ENCODE measurements at regions not wholly inside any gene's neighbourhood (a gene's known extent, or its start where the extent isn't known, plus 50 kb on each side); places are given as distances from the start of the nearest gene placed in this dataset.

DNA sequence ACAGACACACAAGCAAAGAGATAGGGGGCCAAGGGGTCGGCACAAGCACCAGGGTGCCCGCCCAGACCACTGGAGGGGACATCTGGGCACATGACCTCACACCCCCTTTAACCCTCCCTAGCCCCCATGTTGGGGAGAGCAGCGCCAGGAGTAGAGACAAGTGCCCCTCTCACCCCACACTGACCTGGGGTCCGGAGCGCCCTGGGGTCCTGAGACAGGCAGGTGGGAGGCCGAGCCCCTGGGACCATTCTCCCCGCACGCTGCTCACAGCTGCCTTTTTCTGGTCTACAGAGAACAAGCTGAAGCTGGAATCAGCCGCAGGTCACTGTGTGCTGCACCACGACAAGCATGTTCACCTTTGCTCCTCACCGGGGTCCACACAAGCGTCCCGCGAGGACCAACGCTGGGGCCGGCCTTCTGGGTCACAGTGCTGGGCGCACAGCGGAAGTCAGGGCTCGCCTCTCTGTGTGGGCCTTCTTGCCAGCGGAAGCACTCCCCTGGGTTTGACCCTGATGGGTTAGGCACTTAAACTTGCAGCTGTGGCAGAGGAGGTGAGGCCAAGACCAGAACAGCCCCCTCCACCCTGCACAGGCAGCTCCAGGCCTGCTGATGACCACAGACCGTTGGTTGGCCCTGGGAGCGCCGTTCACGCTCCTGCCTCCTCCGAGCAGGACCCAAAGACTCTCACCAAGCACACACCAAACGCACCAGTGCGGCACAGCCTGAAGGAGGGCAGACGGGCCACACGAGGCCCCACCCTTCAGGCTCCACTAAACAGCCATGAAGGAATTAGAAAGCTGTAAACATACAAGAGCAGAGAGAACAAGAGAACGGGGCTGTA is 275.3 kb downstream of the EIPR1 start:
- no peak for DNase-seq (ENCODE audit: extremely low spot score, unreplicated experiment)
- Mint-ChIP-seq H3K4me3 (no peak overlapping the region), H3K27ac (no peak overlapping the region), H3K4me1 (ENCODE audit: unreplicated experiment) (peaks cover 39% of the 10 kb centered on the region), H3K27me3 (peaks cover 11% of the 10 kb centered on the region), H3K9me3 (peaks cover 7% of the 10 kb centered on the region), H3K36me3 (no peaks in the 10 kb centered on the region)
- TF ChIP-seq, protein P1, sequence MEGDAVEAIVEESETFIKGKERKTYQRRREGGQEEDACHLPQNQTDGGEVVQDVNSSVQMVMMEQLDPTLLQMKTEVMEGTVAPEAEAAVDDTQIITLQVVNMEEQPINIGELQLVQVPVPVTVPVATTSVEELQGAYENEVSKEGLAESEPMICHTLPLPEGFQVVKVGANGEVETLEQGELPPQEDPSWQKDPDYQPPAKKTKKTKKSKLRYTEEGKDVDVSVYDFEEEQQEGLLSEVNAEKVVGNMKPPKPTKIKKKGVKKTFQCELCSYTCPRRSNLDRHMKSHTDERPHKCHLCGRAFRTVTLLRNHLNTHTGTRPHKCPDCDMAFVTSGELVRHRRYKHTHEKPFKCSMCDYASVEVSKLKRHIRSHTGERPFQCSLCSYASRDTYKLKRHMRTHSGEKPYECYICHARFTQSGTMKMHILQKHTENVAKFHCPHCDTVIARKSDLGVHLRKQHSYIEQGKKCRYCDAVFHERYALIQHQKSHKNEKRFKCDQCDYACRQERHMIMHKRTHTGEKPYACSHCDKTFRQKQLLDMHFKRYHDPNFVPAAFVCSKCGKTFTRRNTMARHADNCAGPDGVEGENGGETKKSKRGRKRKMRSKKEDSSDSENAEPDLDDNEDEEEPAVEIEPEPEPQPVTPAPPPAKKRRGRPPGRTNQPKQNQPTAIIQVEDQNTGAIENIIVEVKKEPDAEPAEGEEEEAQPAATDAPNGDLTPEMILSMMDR (conservative IDR thresholded peaks at IDR 0.05): no peak

DNA sequence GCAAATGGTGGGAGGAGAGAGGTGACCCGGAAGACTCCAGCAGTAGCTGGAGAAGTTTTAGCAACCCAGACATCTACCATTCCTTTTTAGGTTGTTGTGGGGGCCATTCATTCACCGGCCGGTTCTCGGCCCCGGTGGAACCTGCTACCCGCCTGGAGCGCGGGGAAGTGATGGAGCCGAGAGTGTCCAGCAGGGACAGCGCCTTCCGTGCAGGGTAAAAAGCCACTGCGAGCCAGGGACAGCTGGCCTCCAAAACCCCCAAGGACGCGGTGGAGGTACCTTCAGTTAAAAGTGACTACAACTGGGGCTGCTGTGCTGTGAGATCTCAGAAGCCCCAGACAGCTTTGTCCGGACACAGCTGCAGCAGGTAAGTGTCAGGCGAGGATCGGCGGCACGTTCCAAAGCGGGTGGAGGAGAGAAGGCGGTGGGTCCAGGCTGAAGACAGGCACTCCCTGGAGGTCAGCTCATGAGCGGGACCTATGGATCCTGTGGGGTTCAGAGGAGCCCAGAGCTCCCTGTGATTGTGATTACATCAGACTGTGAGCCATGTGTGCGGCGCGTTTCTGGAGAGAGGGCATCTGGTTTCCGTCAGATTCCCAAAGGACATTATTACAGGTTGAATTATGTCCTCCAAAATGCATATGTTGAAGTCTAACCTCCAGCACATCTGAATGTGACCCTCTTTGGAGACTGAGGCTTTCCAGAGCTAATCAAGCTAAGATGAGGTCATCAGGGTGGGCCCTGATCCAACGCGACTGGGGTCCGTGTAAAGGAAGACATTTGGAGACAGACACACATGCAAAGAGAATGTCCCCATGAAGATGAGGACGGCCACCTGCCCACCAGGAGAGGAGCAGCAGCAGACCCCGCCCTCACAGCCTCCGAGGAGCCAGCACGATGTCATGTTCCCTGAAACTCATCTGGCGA is 276.3 kb downstream of the EIPR1 start:
- H3K9me3 Mint-ChIP-seq: peaks cover 7% of the 10 kb centered on the region
- peaks cover 11% of the 10 kb centered on the region for H3K27me3 Mint-ChIP-seq
- TF ChIP-seq, protein P1 (conservative IDR thresholded peaks at IDR 0.05): no peak
- no peaks in the 10 kb centered on the region for H3K36me3 Mint-ChIP-seq
- H3K4me3 Mint-ChIP-seq: peak overlapping the region; percentile 56
- DNase-seq (ENCODE audit: extremely low spot score, unreplicated experiment): no peak
- H3K27ac Mint-ChIP-seq: peak overlapping the region; percentile 33
- H3K4me1 Mint-ChIP-seq (ENCODE audit: unreplicated experiment): peaks cover 39% of the 10 kb centered on the region

DNA sequence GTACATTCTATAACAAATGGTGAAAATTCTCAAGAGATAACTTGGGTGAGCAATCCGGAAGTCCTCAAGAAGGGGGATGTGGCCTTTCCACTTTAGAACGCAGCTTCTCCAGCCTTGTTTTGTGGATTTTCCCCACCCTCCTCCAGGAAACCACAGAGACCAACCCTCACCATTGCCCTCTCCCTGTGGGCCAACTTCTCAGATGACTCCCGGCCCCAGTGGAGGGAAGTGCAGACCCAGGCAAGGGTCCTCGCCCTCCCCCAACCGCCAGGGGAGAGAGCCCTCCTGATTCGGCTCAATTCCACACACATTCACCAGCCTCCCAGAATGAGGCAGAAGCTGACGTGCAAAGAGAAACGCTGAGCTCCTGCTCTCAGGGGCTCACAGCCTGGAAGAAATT is 277.2 kb downstream of the EIPR1 start:
- TF ChIP-seq, protein P1 (conservative IDR thresholded peaks at IDR 0.05): no peak
- Mint-ChIP-seq H3K27ac (no peak overlapping the region), H3K4me3 (no peak overlapping the region), H3K9me3 (peaks cover 3% of the 10 kb centered on the region), H3K27me3 (peaks cover 7% of the 10 kb centered on the region), H3K4me1 (ENCODE audit: unreplicated experiment) (peaks cover 36% of the 10 kb centered on the region), H3K36me3 (no peaks in the 10 kb centered on the region)
- DNase-seq (ENCODE audit: extremely low spot score, unreplicated experiment): no peak

DNA sequence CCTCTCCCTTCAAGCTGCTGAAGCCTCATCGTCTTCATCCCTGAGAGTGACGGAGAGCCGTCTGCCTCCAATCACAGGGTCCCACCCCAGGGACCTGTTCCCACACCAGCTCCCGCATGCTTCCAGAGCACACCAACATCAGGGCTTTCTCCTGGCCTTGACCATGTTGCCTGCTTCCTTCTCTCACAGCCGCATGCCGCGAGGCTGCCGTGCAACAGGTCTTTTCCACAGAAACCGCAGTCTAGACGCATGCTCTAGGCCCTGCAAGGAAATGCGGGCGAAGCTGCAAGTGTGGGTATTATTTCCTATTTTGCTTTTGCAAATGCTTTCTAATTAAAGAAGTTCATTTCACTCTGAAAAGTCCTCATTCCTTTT is 277.8 kb downstream of the EIPR1 start:
- TF ChIP-seq, protein P1 (conservative IDR thresholded peaks at IDR 0.05): no peak
- Mint-ChIP-seq H3K4me3 (no peak overlapping the region), H3K27ac (no peak overlapping the region), H3K9me3 (no peaks in the 10 kb centered on the region), H3K4me1 (ENCODE audit: unreplicated experiment) (peaks cover 30% of the 10 kb centered on the region), H3K27me3 (peaks cover 4% of the 10 kb centered on the region), H3K36me3 (no peaks in the 10 kb centered on the region)
- no peak for DNase-seq (ENCODE audit: extremely low spot score, unreplicated experiment)

DNA sequence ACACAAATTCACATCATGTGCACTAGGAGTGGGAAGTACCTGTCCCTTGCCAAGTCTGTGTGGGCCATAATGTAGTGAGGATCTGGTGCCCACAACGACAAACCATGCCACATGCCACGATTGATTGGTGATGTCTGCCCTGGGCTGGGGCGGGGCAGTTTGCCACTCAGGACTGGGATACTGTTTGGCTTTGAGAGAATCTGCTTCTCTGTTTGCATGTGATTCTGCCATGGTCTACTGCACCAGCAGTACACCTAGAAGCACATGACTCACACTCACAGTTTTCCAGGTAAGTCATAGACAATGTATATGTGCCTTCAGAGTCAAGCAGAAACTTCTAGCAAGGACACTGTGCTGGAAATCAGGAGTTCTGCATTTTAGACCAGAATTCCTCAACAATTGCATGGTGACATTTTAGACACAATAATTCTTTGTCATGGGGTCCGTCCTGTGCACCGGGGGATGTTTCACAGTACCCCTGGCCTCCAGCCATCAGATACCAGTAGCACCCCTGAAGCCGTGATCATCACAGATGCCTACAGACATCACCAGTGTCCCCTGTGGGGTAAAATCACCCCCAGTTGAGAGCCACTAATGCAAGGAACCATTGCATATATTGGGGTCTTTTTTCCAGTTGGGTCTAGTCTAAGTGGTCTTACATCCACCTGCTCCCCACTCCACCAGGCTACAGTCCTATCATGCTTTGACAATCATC is 278.3 kb downstream of the EIPR1 start:
- H3K36me3 Mint-ChIP-seq: no peaks in the 10 kb centered on the region
- TF ChIP-seq, protein P1 (conservative IDR thresholded peaks at IDR 0.05): no peak
- no peak overlapping the region for H3K4me3 Mint-ChIP-seq
- DNase-seq (ENCODE audit: extremely low spot score, unreplicated experiment): no peak
- H3K27ac Mint-ChIP-seq: no peak overlapping the region
- no peaks in the 10 kb centered on the region for H3K9me3 Mint-ChIP-seq
- peaks cover 27% of the 10 kb centered on the region for H3K4me1 Mint-ChIP-seq (ENCODE audit: unreplicated experiment)
- H3K27me3 Mint-ChIP-seq: peaks cover 4% of the 10 kb centered on the region
